GM18517 (cell line): ENCODE measurements at regions not wholly inside any gene's neighbourhood (a gene's known extent, or its start where the extent isn't known, plus 50 kb on each side); places are given as distances from the start of the nearest gene placed in this dataset.

ENCODE experiments used
- ATAC-seq: cut with Tn5 transposase; IDR thresholded peaks from one replicate; pipeline ENCODE4 v1.9.1; 2021; ENCODE audit warnings: mild to moderate bottlenecking, moderate library complexity; ENCODE audit not compliant: unreplicated experiment

DNA sequence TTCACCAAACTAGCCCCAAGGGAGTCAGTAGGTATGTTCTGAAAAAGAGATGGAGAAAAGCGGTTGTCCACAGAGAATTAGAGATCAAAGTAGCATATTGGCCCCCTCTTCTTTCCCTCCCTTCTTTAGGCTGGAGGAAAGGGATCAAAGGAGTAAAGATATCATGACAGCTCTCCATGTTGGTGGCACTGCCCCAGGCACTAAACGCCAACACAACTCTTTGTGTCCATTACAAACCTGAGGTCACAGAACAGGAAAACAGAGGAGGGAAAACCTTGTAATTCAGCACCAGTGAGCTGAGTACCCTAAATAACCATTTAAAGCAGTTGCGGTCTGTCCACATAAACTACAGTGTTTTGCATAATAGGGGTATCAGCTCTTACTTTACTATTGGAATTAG is 113.0 kb upstream of the TFAP2D start:
- no peak for ATAC-seq

DNA sequence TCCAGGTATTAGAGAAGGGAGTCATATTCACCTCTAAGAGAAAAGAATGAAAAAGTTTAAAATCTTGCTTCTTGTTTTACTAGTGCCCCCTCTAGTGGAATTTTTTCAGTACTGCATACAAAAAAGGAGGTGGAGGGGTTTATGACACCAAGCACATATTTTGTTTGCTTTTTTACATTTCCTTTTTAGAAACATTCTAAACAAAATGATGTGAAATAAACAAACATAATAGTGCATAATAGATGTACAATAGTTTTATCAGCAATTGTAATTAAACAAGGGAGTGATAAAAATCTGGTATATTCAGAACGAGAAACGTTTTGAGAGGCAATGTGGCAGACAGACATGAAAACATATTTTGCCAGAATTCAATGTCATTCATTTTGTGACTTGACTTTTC is 111.0 kb upstream of the TFAP2D start:
- no peak for ATAC-seq

DNA sequence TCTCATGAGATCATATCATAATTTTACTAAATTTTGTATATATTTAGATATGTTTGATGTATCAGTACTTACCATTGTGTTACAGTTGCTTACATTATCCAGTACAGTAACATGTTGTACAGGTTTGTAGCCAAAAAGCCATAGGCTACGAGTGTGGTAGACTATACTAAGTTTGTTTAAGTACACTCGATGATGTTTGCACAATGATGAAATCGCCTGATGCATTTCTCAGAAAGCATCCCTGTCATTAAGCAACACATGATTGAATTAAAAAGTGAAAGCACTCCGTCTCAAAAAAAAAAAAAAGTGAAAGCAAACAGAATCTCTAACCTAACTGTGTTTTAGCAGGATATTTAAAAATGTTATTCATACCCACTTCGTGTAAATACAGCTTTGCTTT is 104.9 kb upstream of the TFAP2D start:
- no peak for ATAC-seq

DNA sequence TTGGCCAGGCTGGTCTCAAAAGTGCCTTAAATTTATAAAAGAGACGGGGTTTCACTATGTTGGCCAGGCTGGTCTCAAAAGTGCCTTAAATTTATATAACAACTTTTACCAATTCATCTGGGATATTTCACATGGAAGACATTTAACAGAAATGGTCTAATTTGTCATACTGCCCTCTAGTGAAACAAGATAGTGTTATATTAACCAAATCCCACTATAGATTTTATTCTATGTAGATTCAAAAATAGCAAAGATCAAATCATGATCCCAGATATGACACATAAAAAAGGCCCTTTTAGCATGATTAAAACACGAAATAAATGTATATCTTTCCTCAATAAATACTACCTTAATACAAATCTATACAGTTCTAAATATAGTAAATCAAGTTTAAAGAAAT is 102.8 kb upstream of the TFAP2D start:
- ATAC-seq: no peak

DNA sequence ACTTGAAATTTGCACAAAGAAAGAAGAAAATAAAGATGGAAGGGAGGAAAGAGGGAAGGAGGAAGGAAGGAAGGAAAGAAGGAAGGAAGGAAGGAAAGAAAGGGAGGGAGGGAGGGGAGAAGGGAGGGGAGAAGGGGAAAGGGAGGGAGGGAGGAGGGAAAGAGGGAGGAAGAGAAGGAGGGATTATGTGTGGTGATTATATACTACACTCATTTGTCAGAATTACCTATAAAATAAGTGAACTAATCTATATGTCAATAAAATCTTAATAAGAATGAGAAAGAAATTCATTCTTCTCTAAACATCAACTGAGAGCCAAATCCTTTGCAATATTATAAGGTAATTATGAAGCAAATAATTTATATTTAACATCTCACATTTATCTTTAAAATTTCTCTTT is 77.9 kb upstream of the TFAP2D start:
- ATAC-seq: no peak

DNA sequence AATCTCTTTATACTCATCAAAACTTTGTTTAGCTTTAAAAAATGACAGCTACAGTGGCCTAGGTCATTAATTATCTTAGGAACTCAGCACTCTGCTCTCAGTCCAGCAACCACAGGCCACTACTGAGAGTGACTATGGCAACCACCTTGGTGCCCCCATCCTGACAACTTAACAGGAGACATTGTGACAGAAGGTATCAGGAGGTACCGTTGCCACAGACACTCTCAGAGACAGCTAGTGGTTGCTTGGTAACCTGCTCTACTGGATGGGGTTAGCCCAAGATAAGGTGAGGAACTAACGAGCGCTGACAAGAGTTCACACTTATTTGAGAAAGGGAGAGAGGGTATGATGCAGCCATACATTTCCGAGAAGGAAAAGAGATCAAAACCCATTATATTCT is 76.1 kb upstream of the TFAP2D start:
- no peak for ATAC-seq

DNA sequence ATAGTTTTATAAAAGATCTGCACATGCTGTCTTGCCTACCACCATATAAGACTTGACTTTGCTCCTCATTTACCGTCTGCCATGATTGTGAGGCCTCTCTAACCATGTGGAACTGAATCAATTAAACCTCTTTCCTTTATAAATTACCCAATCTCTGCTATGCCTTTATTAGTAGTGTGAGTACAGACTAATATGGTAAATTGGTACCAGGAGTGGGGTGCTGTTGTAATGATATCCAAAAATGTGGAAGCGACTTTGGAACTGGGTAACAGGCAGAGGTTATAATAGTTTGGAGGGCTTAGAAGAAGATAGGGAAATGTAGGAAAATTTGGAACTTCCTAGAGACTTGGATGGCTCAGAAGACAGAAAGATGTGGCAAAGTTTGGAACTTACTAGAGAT is 64.2 kb upstream of the TFAP2D start:
- no peak for ATAC-seq

DNA sequence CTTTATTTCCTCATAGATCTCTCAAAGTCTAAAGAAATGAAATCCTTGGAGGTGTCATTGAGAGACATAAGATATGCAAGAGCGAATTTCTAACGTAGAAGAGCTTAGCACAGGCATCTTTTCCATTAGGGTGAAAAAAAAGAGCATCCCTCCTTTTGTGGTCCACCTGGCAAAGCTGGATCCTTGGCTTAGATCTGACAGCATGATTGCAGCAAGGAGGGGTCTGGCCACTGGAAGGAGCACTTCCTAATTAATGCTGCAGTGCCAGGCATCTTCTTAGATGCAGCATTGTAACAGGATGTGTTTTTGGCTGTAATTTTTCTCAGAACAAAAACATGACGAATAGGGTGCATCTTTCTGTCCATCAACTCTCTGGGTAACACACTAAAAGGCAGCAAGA is 60.1 kb upstream of the TFAP2D start:
- ATAC-seq: no peak

DNA sequence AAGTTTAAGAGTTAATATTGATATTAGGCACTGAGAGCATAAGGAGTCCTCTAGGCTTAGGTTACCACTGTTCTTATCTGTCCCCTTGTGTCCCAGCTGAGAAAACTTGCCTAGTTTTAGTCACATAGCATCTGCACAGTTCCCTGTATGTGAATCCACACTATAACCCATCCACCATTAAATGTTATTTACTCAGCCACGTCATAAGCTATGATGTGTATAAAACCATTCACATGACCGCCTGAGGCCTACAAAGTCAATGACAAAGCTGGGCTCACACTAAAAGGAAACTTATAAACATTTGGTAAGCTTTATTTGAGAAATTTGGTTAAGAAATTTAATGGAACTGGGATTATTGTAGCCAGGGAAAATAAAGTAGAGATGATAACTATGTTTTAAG is 59.2 kb upstream of the TFAP2D start:
- ATAC-seq: no peak

DNA sequence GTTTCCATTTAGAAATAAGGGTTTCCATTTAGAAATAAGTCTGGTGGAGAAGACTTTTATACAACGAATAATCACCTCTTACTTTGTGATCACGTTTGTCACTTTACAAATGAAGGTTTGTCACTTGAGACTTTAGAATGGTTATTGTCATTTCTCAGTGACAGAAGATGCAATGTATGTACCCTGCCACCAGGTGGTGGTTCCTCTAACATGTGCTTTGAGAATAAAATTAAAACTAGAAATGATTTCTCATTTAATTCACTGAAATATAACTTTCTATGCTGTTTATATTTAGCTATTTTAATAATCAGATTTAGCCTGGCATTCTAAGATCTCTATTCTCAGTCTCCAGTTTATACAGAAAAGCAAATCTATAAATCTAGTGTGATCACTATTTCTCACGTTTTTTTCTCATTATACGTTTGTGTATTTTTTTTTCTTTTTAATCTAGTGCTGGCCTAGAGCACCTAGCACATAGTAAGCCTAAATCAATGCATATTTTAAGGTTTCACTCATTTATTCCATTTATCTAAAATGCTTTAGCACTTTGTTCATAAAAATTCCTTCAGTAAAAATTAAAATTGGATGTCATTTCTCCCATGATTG is 57.4 kb upstream of the TFAP2D start:
- peak; percentile 61 for ATAC-seq

DNA sequence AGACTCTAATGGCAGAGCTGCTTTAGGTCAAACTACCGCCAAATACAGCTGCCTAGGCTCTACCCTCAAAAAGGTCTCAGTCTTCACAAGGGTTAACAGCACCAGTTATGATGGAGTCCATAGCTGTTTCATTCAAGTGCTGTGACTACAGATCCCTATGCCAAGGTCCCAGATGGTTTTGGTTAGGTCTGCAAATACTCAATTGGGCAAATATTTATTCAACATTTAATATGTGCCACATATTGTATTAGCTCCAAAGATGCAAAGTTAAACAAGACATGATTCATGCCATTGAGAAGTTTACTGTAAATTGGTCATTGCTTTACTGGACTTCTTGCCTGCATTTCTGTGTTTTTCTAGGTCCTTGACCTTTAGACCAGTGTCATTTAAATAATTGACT is 55.8 kb upstream of the TFAP2D start:
- ATAC-seq: no peak

DNA sequence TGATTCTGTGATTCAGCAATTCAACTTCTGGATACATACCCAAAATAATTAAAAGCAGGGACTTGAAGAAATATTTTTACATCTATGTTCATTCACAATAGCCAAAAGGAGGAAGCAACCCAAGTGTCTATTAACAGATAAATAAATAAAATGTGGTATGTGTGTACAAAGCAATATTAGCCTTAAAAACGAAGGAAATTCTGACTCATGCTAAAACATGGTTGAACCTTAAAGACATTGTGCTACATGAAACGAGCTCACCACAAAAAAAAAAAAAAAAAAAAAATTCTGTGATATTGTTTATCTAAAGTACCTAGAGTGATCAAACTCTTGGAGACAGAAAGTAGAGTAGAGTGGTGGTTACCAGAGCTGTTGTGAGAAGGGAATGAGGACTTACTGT is 54.8 kb upstream of the TFAP2D start:
- ATAC-seq: no peak

DNA sequence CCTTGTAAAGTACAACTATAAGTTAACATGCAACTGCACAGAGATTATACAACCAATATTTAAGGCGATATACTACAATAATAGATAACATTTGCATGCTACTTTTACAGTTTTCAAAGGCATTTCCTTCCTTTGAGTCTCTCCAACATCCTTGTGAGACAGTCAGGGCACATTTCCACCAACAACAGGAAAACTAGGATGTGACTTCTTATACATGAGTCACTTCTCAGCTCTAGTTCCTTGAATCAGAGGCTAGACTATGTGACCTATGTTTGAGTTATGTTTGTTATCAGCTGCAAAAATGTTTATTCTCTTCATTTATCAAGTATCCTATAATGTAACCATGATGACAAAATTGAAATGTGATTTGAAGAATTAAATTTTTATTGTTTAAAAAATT is 51.7 kb upstream of the TFAP2D start:
- ATAC-seq: no peak
